Breast epithelium (tissue), 4 donors: ENCODE measurements at regions not wholly inside any gene's neighbourhood (a gene's known extent, or its start where the extent isn't known, plus 50 kb on each side); places are given as distances from the start of the nearest gene placed in this dataset.

Experiments used
- DNase-seq, 2 donors: peaks; one replicate each; pipeline ENCODE4 v3.0.0-alpha.2; 2019; ENCODE audit warnings: low spot score in 2 of 2
- H3K27ac ChIP-seq, 2 donors: fragments of 200-600 bp; sonication (generic) in 1 of 2; one replicate each; pipeline ENCODE4 v1.5.1; 2016 to 2019; ENCODE audit warnings: mild to moderate bottlenecking in 1 of 2
- H3K27me3 ChIP-seq, 2 donors: fragments of 200-600 bp; sonication (generic) in 1 of 2; one replicate each; pipeline versions ENCODE4 v1.5.1 to v1.6.0; 2017 to 2019; ENCODE audit warnings: control low read depth in 1 of 2, mild to moderate bottlenecking in 1 of 2
- H3K36me3 ChIP-seq: fragments of 200-600 bp; one replicate; pipeline ENCODE4 v1.5.1; 2019
- H3K4me1 ChIP-seq, 2 donors: fragments of 200-600 bp; sonication (generic); one replicate each; pipeline ENCODE4 v1.5.1; 2016 to 2019; ENCODE audit warnings: control low read depth in 1 of 2
- H3K4me3 ChIP-seq, 3 donors: fragments of 200-600 bp; sonication (generic); 1 replicate in 2 of 3; 2 replicates in 1 of 3; pipeline ENCODE4 v1.5.1; 2016 to 2019; ENCODE audit warnings: mild to moderate bottlenecking in 3 of 3, moderate library complexity in 2 of 3
- H3K9me3 ChIP-seq, 2 donors: fragments of 200-600 bp; sonication (generic) in 1 of 2; one replicate each; pipeline ENCODE4 v1.5.1; 2016 to 2019; ENCODE audit warnings: control low read depth in 1 of 2
- CTCF ChIP-seq, 3 donors: fragments of 450-650 bp; IDR thresholded peaks; one replicate each; pipeline ENCODE4 v1.5.1; 2016 to 2017; ENCODE audit warnings: antibody characterized with exemption in 3 of 3, mild to moderate bottlenecking in 3 of 3, moderate library complexity in 3 of 3
- POLR2A ChIP-seq: fragments of 450-650 bp; IDR thresholded peaks from one replicate; pipeline ENCODE4 v1.6.1; 2016; ENCODE audit warnings: antibody characterized with exemption, mild to moderate bottlenecking, moderate library complexity
- POLR2AphosphoS5 ChIP-seq, 3 donors: sonication (generic); formaldehyde crosslinking; IDR thresholded peaks; one replicate each; pipeline ENCODE4 v1.6.1; 2017; ENCODE audit warnings: antibody characterized with exemption in 3 of 3
- intact Hi-C: fragments of 100-400 bp; cut with DNase I; formaldehyde crosslinking; loops from one replicate; pipeline ENCODE4 v1.15.1; 2023; ENCODE audit warnings: low total_unique reads

- Histone ChIP-seq H3K4me1 (no peaks in the 10 kb centered on the region), H3K27ac (no peak overlapping the region), H3K36me3 (no peaks in the 10 kb centered on the region), H3K9me3 (no peaks in the 10 kb centered on the region), H3K4me3 (no peak overlapping the region), H3K27me3 (no peaks in the 10 kb centered on the region)
- no peak for TF ChIP-seq CTCF (IDR thresholded peaks at IDR 0.05)
- no peak for TF ChIP-seq POLR2A
- TF ChIP-seq POLR2AphosphoS5 (IDR thresholded peaks at IDR 0.05): no peak
- DNase-seq: no peak
- intact Hi-C loops: no loop called here
Observed at GRCh38 chr2:154910701-154911100, 212.2 kb downstream of the KCNJ3 start.

GRCh38 chr2:154908327-154908726 is 209.8 kb downstream of the KCNJ3 start:
- TF ChIP-seq CTCF (IDR thresholded peaks at IDR 0.05): no peak
- TF ChIP-seq POLR2AphosphoS5 (IDR thresholded peaks at IDR 0.05): no peak
- Histone ChIP-seq H3K27me3 (no peaks in the 10 kb centered on the region), H3K4me1 (no peaks in the 10 kb centered on the region), H3K4me3 (no peak overlapping the region), H3K9me3 (no peaks in the 10 kb centered on the region), H3K27ac (no peak overlapping the region), H3K36me3 (no peaks in the 10 kb centered on the region)
- intact Hi-C loops: no loop called here
- no peak for DNase-seq
